ENCODE measurements at regions not wholly inside any gene's neighbourhood (a gene's known extent, or its start where the extent isn't known, plus 50 kb on each side); places are given as distances from the start of the nearest gene placed in this dataset.

- POLR2A ChIA-PET, result no interaction called here
- Mint-ChIP-seq H3K4me1 (no peaks in the 10 kb centered on the region), H3K27ac (no peak overlapping the region), H3K27me3 (no peaks in the 10 kb centered on the region), H3K4me3 (no peak overlapping the region), H3K36me3 (no peaks in the 10 kb centered on the region), H3K9me3 (no peaks in the 10 kb centered on the region)
- no peak for ATAC-seq (ENCODE audit: low read depth)
- DNase-seq, result no peak
These were observed 160.1 kb upstream of the LDB2 start for GRCh38 chr4:17058536-17058915.

- ATAC-seq (ENCODE audit: low read depth) (no peak), DNase-seq (no peak)
- no peak overlapping the region for H3K4me3 Mint-ChIP-seq
- POLR2A ChIA-PET, result no interaction called here
- H3K4me1 Mint-ChIP-seq, result no peaks in the 10 kb centered on the region
- no peaks in the 10 kb centered on the region for H3K27me3 Mint-ChIP-seq
- no peaks in the 10 kb centered on the region for H3K36me3 Mint-ChIP-seq
- H3K27ac Mint-ChIP-seq, result no peak overlapping the region
- H3K9me3 Mint-ChIP-seq, result no peaks in the 10 kb centered on the region
These were observed 158.6 kb upstream of the LDB2 start for GRCh38 chr4:17057035-17057434.

- H3K9me3 Mint-ChIP-seq, result no peaks in the 10 kb centered on the region
- POLR2A ChIA-PET, result no interaction called here
- no peaks in the 10 kb centered on the region for H3K4me1 Mint-ChIP-seq
- H3K36me3 Mint-ChIP-seq, result no peaks in the 10 kb centered on the region
- no peak overlapping the region for H3K4me3 Mint-ChIP-seq
- H3K27ac Mint-ChIP-seq, result no peak overlapping the region
- DNase-seq, result no peak
- no peaks in the 10 kb centered on the region for H3K27me3 Mint-ChIP-seq
- no peak for ATAC-seq (ENCODE audit: low read depth)
These were observed 157.3 kb upstream of the LDB2 start for GRCh38 chr4:17055788-17056187.

- no peak overlapping the region for H3K27ac Mint-ChIP-seq
- no peaks in the 10 kb centered on the region for H3K36me3 Mint-ChIP-seq
- no peak for DNase-seq
- H3K4me3 Mint-ChIP-seq, result no peak overlapping the region
- no peak for ATAC-seq (ENCODE audit: low read depth)
- peaks cover 2% of the 10 kb centered on the region for H3K27me3 Mint-ChIP-seq
- POLR2A ChIA-PET, result no interaction called here
- H3K4me1 Mint-ChIP-seq, result no peaks in the 10 kb centered on the region
- H3K9me3 Mint-ChIP-seq, result peaks cover 2% of the 10 kb centered on the region
These were observed 147.4 kb upstream of the LDB2 start for GRCh38 chr4:17045866-17046265.

- Mint-ChIP-seq H3K27me3 (peaks cover 2% of the 10 kb centered on the region), H3K36me3 (no peaks in the 10 kb centered on the region), H3K4me1 (no peaks in the 10 kb centered on the region), H3K4me3 (no peak overlapping the region), H3K9me3 (no peaks in the 10 kb centered on the region), H3K27ac (no peak overlapping the region)
- ATAC-seq (ENCODE audit: low read depth) (no peak), DNase-seq (no peak)
- POLR2A ChIA-PET, result no interaction called here
These were observed 140.2 kb upstream of the LDB2 start for GRCh38 chr4:17038510-17039176.

GRCh38 chr4:17033768-17034181 lies 135.3 kb upstream of the LDB2 start:
- Mint-ChIP-seq H3K27ac (no peak overlapping the region), H3K4me3 (no peak overlapping the region), H3K9me3 (no peaks in the 10 kb centered on the region), H3K36me3 (no peaks in the 10 kb centered on the region), H3K4me1 (no peaks in the 10 kb centered on the region), H3K27me3 (peaks cover 7% of the 10 kb centered on the region)
- DNase-seq, result no peak
- POLR2A ChIA-PET, result no interaction called here
- ATAC-seq (ENCODE audit: low read depth), result no peak

GRCh38 chr4:17033025-17033767 lies 134.8 kb upstream of the LDB2 start:
- DNase-seq (no peak), ATAC-seq (ENCODE audit: low read depth) (no peak)
- Mint-ChIP-seq H3K4me1 (no peaks in the 10 kb centered on the region), H3K36me3 (no peaks in the 10 kb centered on the region), H3K4me3 (no peak overlapping the region), H3K27ac (no peak overlapping the region), H3K9me3 (no peaks in the 10 kb centered on the region), H3K27me3 (peaks cover 7% of the 10 kb centered on the region)
- POLR2A ChIA-PET, result no interaction called here

- peaks cover 7% of the 10 kb centered on the region for H3K27me3 Mint-ChIP-seq
These were observed 132.1 kb upstream of the LDB2 start for GRCh38 chr4:17030543-17030942.

GRCh38 chr4:17029964-17030363 lies 131.5 kb upstream of the LDB2 start:
- H3K4me1 Mint-ChIP-seq, result no peaks in the 10 kb centered on the region
- no peaks in the 10 kb centered on the region for H3K36me3 Mint-ChIP-seq
- no peak overlapping the region for H3K27ac Mint-ChIP-seq
- H3K4me3 Mint-ChIP-seq, result no peak overlapping the region
- no peaks in the 10 kb centered on the region for H3K9me3 Mint-ChIP-seq
- peaks cover 7% of the 10 kb centered on the region for H3K27me3 Mint-ChIP-seq
- ATAC-seq (ENCODE audit: low read depth), result no peak
- POLR2A ChIA-PET, result no interaction called here
- DNase-seq, result no peak

More at GRCh38 chr4:17030543-17030942, 132.1 kb upstream of the LDB2 start:
- Mint-ChIP-seq H3K36me3 (no peaks in the 10 kb centered on the region), H3K27ac (no peak overlapping the region), H3K4me1 (no peaks in the 10 kb centered on the region), H3K4me3 (no peak overlapping the region), H3K9me3 (no peaks in the 10 kb centered on the region)
- DNase-seq, result no peak
- POLR2A ChIA-PET, result no interaction called here
- no peak for ATAC-seq (ENCODE audit: low read depth)

- DNase-seq (no peak), ATAC-seq (ENCODE audit: low read depth) (no peak)
- Mint-ChIP-seq H3K4me1 (no peaks in the 10 kb centered on the region), H3K36me3 (no peaks in the 10 kb centered on the region), H3K4me3 (no peak overlapping the region), H3K27me3 (peaks cover 7% of the 10 kb centered on the region), H3K27ac (no peak overlapping the region), H3K9me3 (no peaks in the 10 kb centered on the region)
- POLR2A ChIA-PET, result no interaction called here
These were observed 131.0 kb upstream of the LDB2 start for GRCh38 chr4:17029432-17029831.

- H3K9me3 Mint-ChIP-seq, result no peaks in the 10 kb centered on the region
- DNase-seq (no peak), ATAC-seq (ENCODE audit: low read depth) (no peak)
- no peaks in the 10 kb centered on the region for H3K4me1 Mint-ChIP-seq
- no peak overlapping the region for H3K27ac Mint-ChIP-seq
- POLR2A ChIA-PET, result no interaction called here
- no peak overlapping the region for H3K4me3 Mint-ChIP-seq
- H3K36me3 Mint-ChIP-seq, result no peaks in the 10 kb centered on the region
- peaks cover 7% of the 10 kb centered on the region for H3K27me3 Mint-ChIP-seq
These were observed 129.1 kb upstream of the LDB2 start for GRCh38 chr4:17027495-17027894.

GRCh38 chr4:17024425-17024824 lies 126.0 kb upstream of the LDB2 start:
- POLR2A ChIA-PET, result no interaction called here
- DNase-seq (no peak), ATAC-seq (ENCODE audit: low read depth) (no peak)
- Mint-ChIP-seq H3K4me1 (no peaks in the 10 kb centered on the region), H3K27me3 (peaks cover 8% of the 10 kb centered on the region), H3K27ac (no peak overlapping the region), H3K9me3 (no peaks in the 10 kb centered on the region), H3K4me3 (no peak overlapping the region), H3K36me3 (no peaks in the 10 kb centered on the region)

GRCh38 chr4:17020901-17021300 lies 122.5 kb upstream of the LDB2 start:
- H3K4me3 Mint-ChIP-seq, result no peak overlapping the region
- H3K27ac Mint-ChIP-seq, result no peak overlapping the region
- no peaks in the 10 kb centered on the region for H3K36me3 Mint-ChIP-seq
- POLR2A ChIA-PET, result no interaction called here
- H3K9me3 Mint-ChIP-seq, result no peaks in the 10 kb centered on the region
- no peak for ATAC-seq (ENCODE audit: low read depth)
- no peaks in the 10 kb centered on the region for H3K4me1 Mint-ChIP-seq
- DNase-seq, result no peak
- peaks cover 5% of the 10 kb centered on the region for H3K27me3 Mint-ChIP-seq

- POLR2A ChIA-PET, result no interaction called here
- peaks cover 5% of the 10 kb centered on the region for H3K27me3 Mint-ChIP-seq
- DNase-seq, result no peak
- H3K4me1 Mint-ChIP-seq, result no peaks in the 10 kb centered on the region
- no peak overlapping the region for H3K4me3 Mint-ChIP-seq
- no peaks in the 10 kb centered on the region for H3K36me3 Mint-ChIP-seq
- no peak overlapping the region for H3K27ac Mint-ChIP-seq
- ATAC-seq (ENCODE audit: low read depth), result no peak
- no peaks in the 10 kb centered on the region for H3K9me3 Mint-ChIP-seq
These were observed 122.0 kb upstream of the LDB2 start for GRCh38 chr4:17020451-17020850.

All from activated naive CD8-positive, alpha-beta T cell treated with anti-CD3 and anti-CD28 coated beads, Interleukin-2, amount 10 ng/mL, durations not matched to agents 7 days and 5 days (primary cell).